ENCODE measurements at regions not wholly inside any gene's neighbourhood (a gene's known extent, or its start where the extent isn't known, plus 50 kb on each side); places are given as distances from the start of the nearest gene placed in this dataset.

DNA sequence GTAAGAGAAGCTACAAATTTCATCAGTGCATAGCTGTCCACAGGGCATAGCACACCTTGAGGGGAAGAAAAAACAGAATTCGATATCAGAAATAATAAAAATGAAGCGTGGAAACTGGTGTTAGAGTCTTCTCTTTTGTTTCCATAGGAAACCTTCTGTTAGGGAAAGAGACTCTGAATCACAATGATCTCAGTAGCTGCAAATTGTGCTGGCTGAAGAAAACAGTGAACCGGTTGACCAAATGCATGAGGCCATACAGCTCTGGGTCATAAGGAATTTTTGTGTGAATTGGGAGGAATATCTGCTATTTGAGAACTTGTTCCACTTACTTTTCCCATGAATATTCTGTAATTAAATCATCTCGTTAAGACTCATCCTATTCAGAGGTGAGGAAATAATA lies 580.2 kb upstream of the NECTIN3 start:
- Histone ChIP-seq H3K27ac (ENCODE audit: insufficient read length, low read depth, low read length) (no peak overlapping the region), H4K5ac (ENCODE audit: insufficient read length, low read depth, low read length) (no peak overlapping the region), H3T11ph (ENCODE audit: low read length) (no peak overlapping the region), H3K23ac (ENCODE audit: insufficient read length, low read depth, low read length) (no peak overlapping the region), H3K9me3 (ENCODE audit: control insufficient read depth, low read depth, low read length) (no peaks in the 10 kb centered on the region), H3K4ac (ENCODE audit: low read depth, low read length) (no peak overlapping the region), H3K56ac (ENCODE audit: insufficient read length, low read depth, low read length) (no peak overlapping the region), H4K8ac (replicated peaks; ENCODE audit: insufficient read length, low read depth, low read length) (no peak overlapping the region), H3K4me1 (ENCODE audit: insufficient read depth, low read length) (no peaks in the 10 kb centered on the region), H2AFZ (ENCODE audit: low read length) (no peak overlapping the region), H2BK15ac (ENCODE audit: low read depth, low read length) (no peak overlapping the region), H2BK20ac (ENCODE audit: low read depth, low read length, poor library complexity, severe bottlenecking) (no peak overlapping the region), H2BK5ac (ENCODE audit: insufficient read length, low read length) (no peak overlapping the region), H3K79me2 (ENCODE audit: insufficient read depth, low read length) (no peaks in the 10 kb centered on the region), H3K79me1 (ENCODE audit: insufficient read depth, low read depth, low read length, poor library complexity, severe bottlenecking) (no peaks in the 10 kb centered on the region), H3K4me2 (ENCODE audit: insufficient read depth, insufficient read length, low read length) (no peak overlapping the region), H3K23me2 (ENCODE audit: insufficient read length, low read depth, low read length, poor library complexity, severe bottlenecking) (no peaks in the 10 kb centered on the region), H3K9ac (ENCODE audit: extremely low read depth, insufficient read length, low read length) (no peak overlapping the region), H2BK120ac (ENCODE audit: low read depth, low read length, poor library complexity, severe bottlenecking) (no peak overlapping the region), H4K91ac (ENCODE audit: insufficient read length, low read depth, low read length) (no peak overlapping the region), H3K27me3 (ENCODE audit: insufficient read depth, low read length) (no peaks in the 10 kb centered on the region), H2AK5ac (ENCODE audit: insufficient read length, low read length) (no peak overlapping the region), H3K14ac (ENCODE audit: insufficient read depth, low read length) (no peak overlapping the region), H3K18ac (ENCODE audit: insufficient read length, low read depth, low read length) (no peak overlapping the region), H4K20me1 (ENCODE audit: control insufficient read depth, insufficient read depth, insufficient read length) (no peaks in the 10 kb centered on the region), H2BK12ac (ENCODE audit: insufficient read length, low read depth, low read length) (no peak overlapping the region)
- no CpG with 5 or more reads among the region's 4 CpGs for WGBS (ENCODE audit: extremely low coverage, insufficient read length, low lambda C conversion rate)
- peak overlapping the region in 2 of 3 experiments; percentile 70 to 87; a peak in 3 of 7 replicates for H3K27ac Mint-ChIP-seq
- no peaks in the 10 kb centered on the region for H3K27me3 Mint-ChIP-seq (ENCODE audit: low read depth)
- DNase-seq: no peak
- peaks cover 8 to 16% of the 10 kb centered on the region in 2 experiments for H3K4me1 Mint-ChIP-seq
- peaks cover 12 to 35% (median 15%) of the 10 kb centered on the region in 3 experiments for H3K36me3 Mint-ChIP-seq (ENCODE audit: insufficient read depth in 1 of 3, low read depth in 3 of 3)
- TF ChIP-seq, protein P1, sequence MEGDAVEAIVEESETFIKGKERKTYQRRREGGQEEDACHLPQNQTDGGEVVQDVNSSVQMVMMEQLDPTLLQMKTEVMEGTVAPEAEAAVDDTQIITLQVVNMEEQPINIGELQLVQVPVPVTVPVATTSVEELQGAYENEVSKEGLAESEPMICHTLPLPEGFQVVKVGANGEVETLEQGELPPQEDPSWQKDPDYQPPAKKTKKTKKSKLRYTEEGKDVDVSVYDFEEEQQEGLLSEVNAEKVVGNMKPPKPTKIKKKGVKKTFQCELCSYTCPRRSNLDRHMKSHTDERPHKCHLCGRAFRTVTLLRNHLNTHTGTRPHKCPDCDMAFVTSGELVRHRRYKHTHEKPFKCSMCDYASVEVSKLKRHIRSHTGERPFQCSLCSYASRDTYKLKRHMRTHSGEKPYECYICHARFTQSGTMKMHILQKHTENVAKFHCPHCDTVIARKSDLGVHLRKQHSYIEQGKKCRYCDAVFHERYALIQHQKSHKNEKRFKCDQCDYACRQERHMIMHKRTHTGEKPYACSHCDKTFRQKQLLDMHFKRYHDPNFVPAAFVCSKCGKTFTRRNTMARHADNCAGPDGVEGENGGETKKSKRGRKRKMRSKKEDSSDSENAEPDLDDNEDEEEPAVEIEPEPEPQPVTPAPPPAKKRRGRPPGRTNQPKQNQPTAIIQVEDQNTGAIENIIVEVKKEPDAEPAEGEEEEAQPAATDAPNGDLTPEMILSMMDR (conservative IDR thresholded peaks at IDR 0.05): no peak
- no peak overlapping the region for H3K4me3 Mint-ChIP-seq
- H3K9me3 Mint-ChIP-seq: peaks cover 18 to 29% of the 10 kb centered on the region in 2 experiments

Measured in H9 (cell line).